ENCODE measurements at regions not wholly inside any gene's neighbourhood (a gene's known extent, or its start where the extent isn't known, plus 50 kb on each side); places are given as distances from the start of the nearest gene placed in this dataset.
"Not testable (repeated sequence)": the region's sequence is repeated elsewhere in the genome, so short reads cannot be mapped to it uniquely, and the experiment has no call there.

- DNase-seq = no peak
These were observed 98.9 kb downstream of the ATXN3L start for GRCh38 chrX:13220916-13221315.

- DNase-seq = no peak
These were observed 99.7 kb downstream of the ATXN3L start for GRCh38 chrX:13219991-13220764.

- DNase-seq = no peak
These were observed 101.1 kb downstream of the ATXN3L start for GRCh38 chrX:13218758-13219157.

GRCh38 chrX:13216139-13216538 is 103.7 kb downstream of the ATXN3L start:
- DNase-seq = no peak

GRCh38 chrX:13215729-13216128 is 104.1 kb downstream of the ATXN3L start:
- no peak for DNase-seq

- no peak for DNase-seq
These were observed 107.6 kb downstream of the ATXN3L start for GRCh38 chrX:13212191-13212651.

- not testable (repeated sequence) for DNase-seq
These were observed 109.7 kb downstream of the ATXN3L start for GRCh38 chrX:13210142-13210541.

- not testable (repeated sequence) for DNase-seq
These were observed 110.1 kb downstream of the ATXN3L start for GRCh38 chrX:13209704-13210103.

- DNase-seq = no peak
These were observed 111.4 kb downstream of the ATXN3L start for GRCh38 chrX:13208281-13208935.

GRCh38 chrX:13203271-13203670 is 116.6 kb downstream of the ATXN3L start:
- no peak for DNase-seq

GRCh38 chrX:13201605-13202219 is 118.1 kb downstream of the ATXN3L start:
- DNase-seq = no peak

- no peak for DNase-seq
These were observed 119.5 kb downstream of the ATXN3L start for GRCh38 chrX:13200398-13200797.

GRCh38 chrX:13198762-13199064 is 121.1 kb downstream of the ATXN3L start:
- no peak for DNase-seq

- DNase-seq = no peak
These were observed 121.6 kb downstream of the ATXN3L start for GRCh38 chrX:13198056-13198761.

GRCh38 chrX:13196782-13197181 is 123.1 kb downstream of the ATXN3L start:
- DNase-seq = no peak

- no peak for DNase-seq
These were observed 124.5 kb downstream of the ATXN3L start for GRCh38 chrX:13195340-13195739.

GRCh38 chrX:13194291-13195103 is 125.4 kb downstream of the ATXN3L start:
- DNase-seq = no peak

GRCh38 chrX:13190051-13190450 is 129.8 kb downstream of the ATXN3L start:
- no peak for DNase-seq

- no peak for DNase-seq
These were observed 130.5 kb downstream of the ATXN3L start for GRCh38 chrX:13189380-13189779.

GRCh38 chrX:13188731-13189309 is 131.0 kb downstream of the ATXN3L start:
- no peak for DNase-seq

- not testable (repeated sequence) for DNase-seq
These were observed 133.2 kb downstream of the ATXN3L start for GRCh38 chrX:13186643-13187042.

- DNase-seq = no peak
These were observed 136.4 kb upstream of the FAM9C start for GRCh38 chrX:13180807-13181206.

Measured in CD4-positive, alpha-beta T cell treated with Interleukin-17A for 1 hour (primary cell).